Neuronal stem cell (in vitro differentiated cells): ENCODE measurements at regions not wholly inside any gene's neighbourhood (a gene's known extent, or its start where the extent isn't known, plus 50 kb on each side); places are given as distances from the start of the nearest gene placed in this dataset.

Experiments
- DNase-seq: peaks from one replicate; pipeline ENCODE4 v3.0.0-alpha.2; 2013; ENCODE audit warnings: low spot score
- H2AFZ ChIP-seq: one replicate; pipeline ENCODE4 v1.6.1; 2013; ENCODE audit warnings: mild to moderate bottlenecking, low read length, inconsistent platforms
- H2AK5ac ChIP-seq: 2 replicates; pipeline ENCODE4 v1.6.1; 2013; ENCODE audit warnings: low read depth, mild to moderate bottlenecking, inconsistent platforms, low read length, moderate library complexity, mixed read lengths
- H2BK120ac ChIP-seq: 2 replicates; pipeline ENCODE4 v1.6.1; 2013; ENCODE audit warnings: low read depth, mild to moderate bottlenecking, inconsistent platforms, low read length, moderate library complexity, mixed read lengths
- H2BK12ac ChIP-seq: one replicate; pipeline ENCODE4 v1.6.1; 2013; ENCODE audit warnings: low read length, inconsistent platforms
- H2BK15ac ChIP-seq: 2 replicates; pipeline ENCODE4 v1.6.1; 2013; ENCODE audit warnings: mild to moderate bottlenecking, low read length, inconsistent platforms, mixed read lengths
- H2BK5ac ChIP-seq: one replicate; pipeline ENCODE4 v1.6.1; 2013; ENCODE audit warnings: inconsistent platforms, mild to moderate bottlenecking, low read length, moderate library complexity
- H3K14ac ChIP-seq: one replicate; pipeline ENCODE4 v1.6.1; 2013; ENCODE audit warnings: low read length, inconsistent platforms
- H3K18ac ChIP-seq: 2 replicates; pipeline ENCODE4 v1.6.1; 2013; ENCODE audit warnings: low read length, inconsistent platforms
- H3K23ac ChIP-seq: 2 replicates; pipeline ENCODE4 v1.6.1; 2013; ENCODE audit warnings: low read depth, mild to moderate bottlenecking, mixed read lengths, low read length, inconsistent platforms; ENCODE audit not compliant: poor library complexity
- H3K27ac ChIP-seq: replicated peaks from 3 replicates; pipeline ENCODE4 v1.5.1; 2013; ENCODE audit warnings: low read length, inconsistent platforms
- H3K27me3 ChIP-seq, 3 experiments: 2 replicates each; pipeline ENCODE4 v1.6.1; 2013; ENCODE audit warnings: low read length in 3 of 3, mild to moderate bottlenecking in 2 of 3, inconsistent platforms in 1 of 3, low read depth in 1 of 3, mixed read lengths in 1 of 3, moderate library complexity in 1 of 3; ENCODE audit not compliant: control insufficient read depth in 3 of 3, insufficient read depth in 3 of 3
- H3K36me3 ChIP-seq, 2 donors: replicated peaks in 1 of 2; 2 replicates each; pipeline ENCODE4 v1.6.1; 2013; ENCODE audit warnings: low read length in 2 of 2; ENCODE audit not compliant: control insufficient read depth in 2 of 2, insufficient read depth in 2 of 2
- H3K4ac ChIP-seq: 2 replicates; pipeline ENCODE4 v1.6.1; 2013; ENCODE audit warnings: inconsistent platforms, mild to moderate bottlenecking, low read length, moderate library complexity
- H3K4me1 ChIP-seq, 2 donors: 1 replicate in 1 of 2; 2 replicates in 1 of 2; pipeline ENCODE4 v1.6.1; 2013; ENCODE audit warnings: low read length in 2 of 2, low read depth in 1 of 2; ENCODE audit not compliant: control insufficient read depth in 2 of 2, insufficient read depth in 1 of 2
- H3K4me2 ChIP-seq: one replicate; pipeline ENCODE4 v1.6.1; 2013; ENCODE audit warnings: mild to moderate bottlenecking, low read length, inconsistent platforms; ENCODE audit not compliant: insufficient read depth, poor library complexity, severe bottlenecking
- H3K4me3 ChIP-seq, 2 donors: 2 replicates each; pipeline ENCODE4 v1.5.1; 2013; ENCODE audit warnings: low read length in 2 of 2, mild to moderate bottlenecking in 2 of 2, inconsistent platforms in 1 of 2, moderate library complexity in 1 of 2
- H3K79me1 ChIP-seq: one replicate; pipeline ENCODE4 v1.6.1; 2013; ENCODE audit warnings: low read depth, mild to moderate bottlenecking, inconsistent platforms, low read length, moderate library complexity
- H3K9ac ChIP-seq: one replicate; pipeline ENCODE4 v1.6.1; 2013; ENCODE audit warnings: mild to moderate bottlenecking, low read depth, low read length, inconsistent platforms; ENCODE audit not compliant: poor library complexity
- H3K9me3 ChIP-seq, 2 donors: replicated peaks in 1 of 2; 2 replicates each; pipeline versions ENCODE3 to v1.6.1; 2013; ENCODE audit warnings: low read length in 2 of 2, mild to moderate bottlenecking in 2 of 2, inconsistent platforms in 1 of 2, low read depth in 1 of 2, mixed read lengths in 1 of 2, moderate library complexity in 1 of 2; ENCODE audit not compliant: control insufficient read depth in 2 of 2, insufficient read depth in 1 of 2
- H4K8ac ChIP-seq: one replicate; pipeline ENCODE4 v1.6.1; 2013; ENCODE audit warnings: low read depth, mild to moderate bottlenecking, inconsistent platforms, low read length, moderate library complexity
- H4K91ac ChIP-seq: one replicate; pipeline ENCODE4 v1.6.1; 2013; ENCODE audit warnings: low read length, low read depth, mild to moderate bottlenecking, inconsistent platforms; ENCODE audit not compliant: poor library complexity
- WGBS, 2 donors: extraction: QIAGEN DNeasy Blood & Tissue Kit; methylation state at CpG; one replicate each; pipeline ENCODE4 v1.1.7; 2013; ENCODE audit warnings: missing lambda C conversion rate in 2 of 2, mixed read lengths in 1 of 2; ENCODE audit not compliant: insufficient read length in 2 of 2, insufficient replicate concordance in 1 of 2; ENCODE audit errors: extremely low coverage in 2 of 2; 5-methylcytosine and 5-hydroxymethylcytosine counted together

DNA sequence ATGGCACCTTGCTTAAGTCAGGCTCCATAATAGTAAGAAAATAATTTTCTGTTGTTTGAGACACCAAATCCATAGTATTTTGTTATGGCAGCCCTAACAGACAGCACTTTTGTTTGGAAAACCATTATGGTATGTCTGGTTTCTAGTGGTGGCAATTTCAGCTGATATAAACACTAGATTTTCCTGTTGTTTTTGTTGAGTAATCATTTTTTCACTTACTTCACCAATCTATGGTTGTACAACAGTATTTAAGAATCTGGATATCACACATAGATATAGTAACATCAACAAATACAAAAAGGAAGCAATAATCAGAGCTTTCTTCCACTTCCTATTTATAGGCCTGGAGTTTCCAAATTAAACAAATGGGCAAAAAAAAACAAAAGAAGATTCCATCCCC, 725.8 kb upstream of the POM121L12 start:
- no peak overlapping the region for H2BK120ac ChIP-seq
- no peak overlapping the region for H2AK5ac ChIP-seq

DNA sequence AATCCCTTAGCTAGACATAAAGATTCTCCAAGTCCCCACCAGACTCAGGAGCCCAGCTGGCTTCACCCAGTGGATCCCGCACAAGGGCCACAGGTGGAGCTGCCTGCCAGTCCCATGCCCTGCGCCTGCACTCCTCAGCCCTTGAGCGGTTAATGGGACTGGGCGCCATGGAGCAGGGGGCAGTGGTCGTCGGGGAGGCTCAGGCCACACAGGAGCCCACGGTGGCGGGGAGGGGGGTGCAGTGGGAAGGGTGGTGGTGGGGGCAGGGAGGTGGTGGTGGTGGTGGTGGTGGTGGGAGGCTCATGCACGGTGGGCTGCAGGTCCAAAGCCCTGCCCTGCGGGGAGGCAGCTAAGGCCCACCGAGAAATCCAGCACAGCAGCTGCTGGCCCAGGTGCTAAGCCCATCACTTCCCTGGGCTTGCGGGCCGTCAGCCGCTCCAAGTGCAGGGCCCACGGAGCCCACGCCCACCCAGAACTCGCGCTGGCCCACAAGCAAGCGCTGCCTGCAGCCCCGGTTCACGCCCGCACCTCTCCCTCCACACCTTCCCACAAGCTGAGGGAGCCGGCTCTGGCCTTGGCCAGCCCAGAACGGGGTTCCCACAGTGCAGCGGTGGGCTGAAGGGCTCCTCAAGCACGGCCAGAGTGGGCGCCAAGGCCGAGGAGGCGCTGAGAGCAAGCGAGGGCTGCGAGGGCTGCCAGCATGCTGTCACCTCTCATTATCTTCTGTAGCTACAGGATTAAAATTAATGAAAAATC, 732.5 kb upstream of the POM121L12 start:
- Histone ChIP-seq H3K4ac (no peak overlapping the region), H3K23ac (no peak overlapping the region), H3K4me3 (no peak overlapping the region), H2BK12ac (no peak overlapping the region), H3K36me3 (no peaks in the 10 kb centered on the region), H2BK5ac (no peak overlapping the region), H4K8ac (no peak overlapping the region), H3K18ac (no peak overlapping the region), H2AFZ (no peak overlapping the region), H4K91ac (no peak overlapping the region), H3K9ac (no peak overlapping the region), H2BK15ac (no peak overlapping the region), H2BK120ac (no peak overlapping the region), H2AK5ac (no peak overlapping the region), H3K4me1 (no peaks in the 10 kb centered on the region), H3K79me1 (no peaks in the 10 kb centered on the region), H3K4me2 (no peak overlapping the region), H3K27ac (no peak overlapping the region), H3K14ac (no peak overlapping the region), H3K27me3 (no peaks in the 10 kb centered on the region), H3K9me3 (no peaks in the 10 kb centered on the region)
- no CpG with 5 or more reads among the region's 31 CpGs for WGBS, 2 donors
- DNase-seq = no peak

More for the DNA sequence above, 725.8 kb upstream of the POM121L12 start:
- H3K18ac ChIP-seq = no peak overlapping the region
- no peak overlapping the region for H3K4me2 ChIP-seq
- no peak overlapping the region for H3K27ac ChIP-seq
- no peaks in the 10 kb centered on the region for H3K79me1 ChIP-seq
- H3K27me3 ChIP-seq = no peaks in the 10 kb centered on the region
- no peak overlapping the region for H3K14ac ChIP-seq
- H3K23ac ChIP-seq = no peak overlapping the region
- no peak overlapping the region for H3K4me3 ChIP-seq
- H2BK15ac ChIP-seq = no peak overlapping the region
- no peak overlapping the region for H2BK5ac ChIP-seq
- no peak overlapping the region for H2AFZ ChIP-seq
- no peak for DNase-seq
- H4K91ac ChIP-seq = no peak overlapping the region
- no peaks in the 10 kb centered on the region for H3K4me1 ChIP-seq
- H3K9me3 ChIP-seq = no peaks in the 10 kb centered on the region
- no peak overlapping the region for H4K8ac ChIP-seq
- no peak overlapping the region for H3K4ac ChIP-seq
- H2BK12ac ChIP-seq = no peak overlapping the region
- H3K9ac ChIP-seq = no peak overlapping the region
- no peaks in the 10 kb centered on the region for H3K36me3 ChIP-seq

DNA sequence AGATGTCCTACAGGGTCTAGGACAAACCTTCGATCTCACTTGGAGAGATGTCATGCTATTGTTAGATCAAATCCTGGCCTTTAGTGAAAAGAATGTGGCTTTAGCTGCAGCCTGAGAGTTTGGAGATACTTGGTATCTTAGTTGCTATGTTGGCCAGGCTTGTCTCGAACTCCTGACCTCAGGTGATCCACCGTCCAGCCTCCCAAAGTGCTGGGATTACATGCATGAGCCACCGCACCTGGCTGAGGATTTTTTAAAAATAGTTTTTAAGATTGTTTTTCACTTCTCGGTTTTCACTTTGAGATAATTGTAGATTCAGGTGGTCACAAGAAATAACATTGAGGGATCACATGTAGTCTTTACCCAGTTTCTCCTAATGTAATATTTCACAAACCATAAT, 738.3 kb upstream of the POM121L12 start:
- no CpG with 5 or more reads among the region's 5 CpGs for WGBS, 2 donors
- Histone ChIP-seq H2AK5ac (no peak overlapping the region), H3K4me2 (no peak overlapping the region), H3K79me1 (no peaks in the 10 kb centered on the region), H3K4me1 (no peaks in the 10 kb centered on the region), H2BK5ac (no peak overlapping the region), H4K8ac (no peak overlapping the region), H3K36me3 (no peaks in the 10 kb centered on the region), H3K14ac (no peak overlapping the region), H3K27me3 (no peaks in the 10 kb centered on the region), H3K4me3 (no peak overlapping the region), H3K23ac (no peak overlapping the region), H2BK120ac (no peak overlapping the region), H3K18ac (no peak overlapping the region), H2BK12ac (no peak overlapping the region), H2BK15ac (no peak overlapping the region), H4K91ac (no peak overlapping the region), H3K9ac (no peak overlapping the region), H3K27ac (no peak overlapping the region), H2AFZ (no peak overlapping the region), H3K9me3 (no peaks in the 10 kb centered on the region), H3K4ac (no peak overlapping the region)
- no peak for DNase-seq

DNA sequence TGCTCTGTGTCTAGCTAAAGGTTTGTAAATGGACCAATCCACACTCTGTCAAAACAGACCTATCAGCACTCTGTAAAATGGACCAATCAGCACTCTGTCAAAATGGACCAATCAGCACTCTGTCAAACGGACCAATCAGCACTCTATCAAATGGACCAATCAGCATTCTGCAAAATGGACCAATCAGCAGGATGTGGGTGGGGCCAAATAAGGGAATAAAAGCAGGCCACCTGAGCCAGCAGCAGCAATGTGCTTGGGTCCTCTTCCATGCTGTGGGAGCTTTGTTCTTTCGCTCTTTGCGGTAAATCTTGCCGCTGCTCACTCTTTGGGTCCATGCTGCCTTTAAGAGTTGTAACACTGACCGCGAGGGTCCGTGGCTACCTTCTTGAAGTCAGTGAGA, 740.5 kb upstream of the POM121L12 start:
- WGBS, 2 donors = no CpG with 5 or more reads among the region's 7 CpGs
- Histone ChIP-seq H2BK15ac (no peak overlapping the region), H4K8ac (no peak overlapping the region), H3K9ac (no peak overlapping the region), H2BK5ac (no peak overlapping the region), H4K91ac (no peak overlapping the region), H2BK120ac (no peak overlapping the region), H3K36me3 (no peaks in the 10 kb centered on the region), H2AFZ (no peak overlapping the region), H3K4me3 (no peak overlapping the region), H3K27me3 (no peaks in the 10 kb centered on the region), H3K4me2 (no peak overlapping the region), H3K4me1 (no peaks in the 10 kb centered on the region), H3K79me1 (no peaks in the 10 kb centered on the region), H3K9me3 (no peaks in the 10 kb centered on the region), H3K14ac (no peak overlapping the region), H3K18ac (no peak overlapping the region), H3K4ac (no peak overlapping the region), H2AK5ac (no peak overlapping the region), H3K27ac (no peak overlapping the region), H2BK12ac (no peak overlapping the region), H3K23ac (no peak overlapping the region)
- DNase-seq = no peak
